ENCODE measurements at regions not wholly inside any gene's neighbourhood (a gene's known extent, or its start where the extent isn't known, plus 50 kb on each side); places are given as distances from the start of the nearest gene placed in this dataset.

DNA sequence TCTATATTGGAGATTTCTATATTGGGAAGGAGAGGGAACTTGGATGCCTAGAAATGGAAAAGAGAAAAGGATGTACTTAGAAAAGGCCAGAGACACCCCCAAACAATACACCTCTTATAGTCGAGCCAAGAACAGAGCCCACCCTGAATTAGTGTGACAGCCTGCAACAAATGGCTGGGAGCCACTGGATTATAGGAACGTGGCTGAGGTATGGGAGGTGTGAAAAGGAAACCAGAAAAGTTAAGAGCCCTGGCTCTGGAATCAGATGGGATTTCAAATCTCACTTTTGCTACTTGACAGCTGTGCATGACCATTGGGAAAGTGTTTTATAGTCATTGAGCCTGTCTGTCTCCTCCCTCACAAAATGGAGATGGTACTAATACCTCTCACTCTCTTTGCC, 394.0 kb downstream of the ZNF521 start:
- Histone ChIP-seq H2AK5ac (ENCODE audit: low read depth, low read length) (no peak overlapping the region), H4K5ac (ENCODE audit: low read depth, low read length) (no peak overlapping the region), H4K91ac (ENCODE audit: insufficient read depth, low read depth, low read length) (no peak overlapping the region), H3K9me3 (ENCODE audit: control insufficient read depth, insufficient read depth, low read length) (peaks cover 3% of the 10 kb centered on the region; the same call in 1 of the 2 replicates), H2AFZ (replicated peaks; ENCODE audit: low read length, poor library complexity) (no peak overlapping the region), H4K20me1 (ENCODE audit: insufficient read depth, low read length) (no peaks in the 10 kb centered on the region), H3K4me2 (ENCODE audit: low read depth, low read length) (no peak overlapping the region), H3K79me1 (ENCODE audit: low read depth in 1 of 2, low read length in 2 of 2) (no peaks in the 10 kb centered on the region), H3K4me1 (ENCODE audit: control insufficient read depth, insufficient read depth, low read length) (no peaks in the 10 kb centered on the region), H2BK15ac (ENCODE audit: low read depth, low read length) (no peak overlapping the region), H4K8ac (ENCODE audit: low read depth in 2 of 2, low read length in 2 of 2) (no peak overlapping the region), H3K4ac (ENCODE audit: low read depth, low read length) (no peak overlapping the region), H2BK20ac (ENCODE audit: low read depth, low read length) (no peak overlapping the region), H3K9me1 (ENCODE audit: insufficient read depth, low read length) (no peaks in the 10 kb centered on the region), H3K36me3 (ENCODE audit: control insufficient read depth, insufficient read depth, low read length) (no peaks in the 10 kb centered on the region), H3K18ac (ENCODE audit: low read depth, low read length) (no peak overlapping the region), H3K4me3 (ENCODE audit: insufficient read depth, low read depth, low read length) (no peak overlapping the region), H3K27ac (ENCODE audit: insufficient read depth, low read length) (no peak overlapping the region), H2AK9ac (replicated peaks; ENCODE audit: low read depth, low read length, poor library complexity) (no peak overlapping the region), H3K56ac (ENCODE audit: extremely low read depth, insufficient read depth, low read length) (no peak overlapping the region), H2BK120ac (ENCODE audit: low read depth, low read length) (no peak overlapping the region), H3K9ac (ENCODE audit: low read depth, low read length) (no peak overlapping the region), H2BK5ac (ENCODE audit: low read depth, low read length, poor library complexity, severe bottlenecking) (no peak overlapping the region), H3K23ac (ENCODE audit: low read depth, low read length) (no peak overlapping the region), H3K14ac (replicated peaks; ENCODE audit: low read depth, low read length) (no peak overlapping the region), H3K27me3 (ENCODE audit: control insufficient read depth, insufficient read depth, low read length) (peaks cover 15% of the 10 kb centered on the region)
- DNase-seq = no peak
- POLR2A ChIA-PET (ENCODE audit: unreplicated experiment) = no interaction called here
- CTCF ChIA-PET = no interaction called here
- no CpG with 5 or more reads among the region's 2 CpGs for WGBS, 2 experiments (ENCODE audit: extremely low coverage in 2 of 2, insufficient read length in 1 of 2)
- no TSS peak for BruUV-seq (replicated peaks)
- no peak for ATAC-seq (ENCODE audit: low read depth)
- intact Hi-C loops (cut with micrococcal nuclease) (no loop called here), in situ Hi-C loops (cut with MboI; ENCODE audit: low sequenced_read_pairs) (no loop called here), dilution Hi-C loops (cut with HindIII; ENCODE audit: low sequenced_read_pairs, unreplicated experiment) (no loop called here)
- TF ChIP-seq, protein P1, sequence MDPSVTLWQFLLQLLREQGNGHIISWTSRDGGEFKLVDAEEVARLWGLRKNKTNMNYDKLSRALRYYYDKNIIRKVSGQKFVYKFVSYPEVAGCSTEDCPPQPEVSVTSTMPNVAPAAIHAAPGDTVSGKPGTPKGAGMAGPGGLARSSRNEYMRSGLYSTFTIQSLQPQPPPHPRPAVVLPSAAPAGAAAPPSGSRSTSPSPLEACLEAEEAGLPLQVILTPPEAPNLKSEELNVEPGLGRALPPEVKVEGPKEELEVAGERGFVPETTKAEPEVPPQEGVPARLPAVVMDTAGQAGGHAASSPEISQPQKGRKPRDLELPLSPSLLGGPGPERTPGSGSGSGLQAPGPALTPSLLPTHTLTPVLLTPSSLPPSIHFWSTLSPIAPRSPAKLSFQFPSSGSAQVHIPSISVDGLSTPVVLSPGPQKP (IDR thresholded peaks at IDR 0.05; ENCODE audit: borderline replicate concordance, low read depth, low read length) = no peak
